Small intestine (tissue), 7 donors: ENCODE measurements at regions not wholly inside any gene's neighbourhood (a gene's known extent, or its start where the extent isn't known, plus 50 kb on each side); places are given as distances from the start of the nearest gene placed in this dataset.
"Not testable (repeated sequence)": the region's sequence is repeated elsewhere in the genome, so short reads cannot be mapped to it uniquely, and the experiment has no call there.

ENCODE experiments used
- DNase-seq, 2 donors: peaks; one replicate each; pipeline versions ENCODE4 v3.0.0 to v3.0.0-alpha.2; 2013
- FAIRE-seq: peaks from 2 replicates; lab custom pipeline; 2012; peaks lifted over from hg19 to GRCh38; lab: Jason Lieb, UNC
- H3K27ac ChIP-seq, 3 donors: one replicate each; pipeline ENCODE4 v1.5.1; 2013; ENCODE audit warnings: low read length in 2 of 3, mild to moderate bottlenecking in 2 of 3, control low read depth in 1 of 3, inconsistent platforms in 1 of 3, low read depth in 1 of 3, moderate library complexity in 1 of 3
- H3K27me3 ChIP-seq, 3 donors: one replicate each; pipeline ENCODE4 v1.6.1; 2013; ENCODE audit warnings: low read length in 3 of 3, inconsistent platforms in 1 of 3; ENCODE audit not compliant: control insufficient read depth in 3 of 3, insufficient read depth in 3 of 3
- H3K36me3 ChIP-seq, 3 donors: one replicate each; pipeline ENCODE4 v1.6.1; 2013; ENCODE audit warnings: low read length in 3 of 3, inconsistent platforms in 1 of 3, low read depth in 1 of 3, mild to moderate bottlenecking in 1 of 3, moderate library complexity in 1 of 3; ENCODE audit not compliant: control insufficient read depth in 3 of 3, insufficient read depth in 2 of 3
- H3K4me1 ChIP-seq, 3 donors: one replicate each; pipeline ENCODE4 v1.6.1; 2013; ENCODE audit warnings: low read length in 2 of 3, inconsistent platforms in 1 of 3, low read depth in 1 of 3, mild to moderate bottlenecking in 1 of 3, moderate library complexity in 1 of 3; ENCODE audit not compliant: control insufficient read depth in 3 of 3, insufficient read depth in 2 of 3
- H3K4me3 ChIP-seq, 3 donors: one replicate each; pipeline ENCODE4 v1.5.1; 2013; ENCODE audit warnings: low read length in 3 of 3, control low read depth in 1 of 3, inconsistent platforms in 1 of 3, low read depth in 1 of 3, mild to moderate bottlenecking in 1 of 3, moderate library complexity in 1 of 3
- H3K9me3 ChIP-seq, 2 donors: one replicate each; pipeline ENCODE4 v1.6.1; 2013; ENCODE audit warnings: low read depth in 1 of 2, low read length in 1 of 2; ENCODE audit not compliant: control insufficient read depth in 2 of 2, insufficient read depth in 1 of 2
- WGBS, 3 donors: extraction: QIAGEN DNeasy Blood & Tissue Kit; methylation state at CpG; one replicate each; pipeline ENCODE4 v1.1.7; 2013; 5-methylcytosine and 5-hydroxymethylcytosine counted together
- donor health status: healthy with polysubstance abuse.
- donor health status: control.
- donor health status: control.
- donor health status: Bipolar disorder and iron deficiency.
- donor health status: healthy.

DNA sequence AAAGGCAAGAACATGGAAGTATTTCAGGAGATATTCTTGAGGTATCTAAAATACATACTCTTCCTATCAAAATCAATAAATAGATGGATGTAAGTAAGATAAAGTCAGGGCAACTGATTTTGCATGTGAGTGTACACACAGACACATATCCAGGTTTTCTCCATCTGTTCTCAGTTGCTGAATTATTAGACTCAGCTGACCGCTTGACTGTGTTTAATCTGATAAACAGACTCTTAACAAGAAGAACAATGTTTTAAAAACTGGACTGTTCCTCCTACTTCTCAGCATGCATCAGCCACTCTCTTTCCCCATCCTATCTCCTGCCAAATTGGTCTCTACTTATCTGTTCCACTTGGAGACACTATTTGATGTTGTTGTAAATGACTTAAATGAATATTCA, 73.5 kb downstream of the GOLGA8G start:
- H3K4me1 ChIP-seq, result no peaks in the 10 kb centered on the region
- DNase-seq (peak; percentile 1), FAIRE-seq (no peak)
- H3K4me3 ChIP-seq, result no peak overlapping the region
- peaks cover 0 to 4% of the 10 kb centered on the region in 2 donors for H3K9me3 ChIP-seq
- WGBS, 3 donors, result 55 to 77% (median 58%) methylated on average over 1 of the region's 1 CpG
- no peak overlapping the region for H3K27ac ChIP-seq
- peaks cover 2 to 9% (median 7%) of the 10 kb centered on the region in 3 donors for H3K27me3 ChIP-seq
- H3K36me3 ChIP-seq, result no peaks in the 10 kb centered on the region

DNA sequence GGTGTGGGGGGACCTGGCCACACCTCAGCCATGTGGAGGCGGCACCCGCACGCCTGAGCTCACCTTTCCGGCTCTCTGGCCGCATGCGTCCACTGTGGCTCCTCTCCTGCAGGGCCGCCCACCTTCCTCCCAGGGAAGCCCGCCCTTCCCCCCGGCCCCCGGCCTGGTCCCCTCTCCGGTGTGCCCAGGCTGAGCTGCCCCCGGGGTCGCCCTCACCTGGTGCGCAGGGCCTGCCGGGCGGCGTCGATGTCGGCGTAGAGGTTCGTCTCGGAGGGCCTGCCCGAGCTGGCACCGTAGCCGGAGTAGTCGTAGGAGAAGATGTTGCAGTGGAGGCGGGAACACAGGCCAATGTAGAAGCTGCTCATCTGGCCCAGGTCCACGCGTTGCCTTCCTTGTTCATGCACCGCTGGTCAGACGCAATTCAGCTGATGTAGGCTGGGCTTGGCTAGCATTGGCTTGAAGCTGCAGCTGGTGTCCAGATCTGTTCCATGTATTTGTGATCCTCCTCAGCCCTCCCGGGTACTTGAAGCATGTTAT, 75.3 kb downstream of the GOLGA8G start:
- 87 to 89% (median 89%) methylated on average over 32 of the region's 32 CpGs for WGBS, 3 donors
- not testable (repeated sequence) for H3K4me1 ChIP-seq, H3K4me3 ChIP-seq, H3K9me3 ChIP-seq, FAIRE-seq, H3K27me3 ChIP-seq, H3K27ac ChIP-seq, H3K36me3 ChIP-seq
- DNase-seq, result peak; percentile 0 to 1

DNA sequence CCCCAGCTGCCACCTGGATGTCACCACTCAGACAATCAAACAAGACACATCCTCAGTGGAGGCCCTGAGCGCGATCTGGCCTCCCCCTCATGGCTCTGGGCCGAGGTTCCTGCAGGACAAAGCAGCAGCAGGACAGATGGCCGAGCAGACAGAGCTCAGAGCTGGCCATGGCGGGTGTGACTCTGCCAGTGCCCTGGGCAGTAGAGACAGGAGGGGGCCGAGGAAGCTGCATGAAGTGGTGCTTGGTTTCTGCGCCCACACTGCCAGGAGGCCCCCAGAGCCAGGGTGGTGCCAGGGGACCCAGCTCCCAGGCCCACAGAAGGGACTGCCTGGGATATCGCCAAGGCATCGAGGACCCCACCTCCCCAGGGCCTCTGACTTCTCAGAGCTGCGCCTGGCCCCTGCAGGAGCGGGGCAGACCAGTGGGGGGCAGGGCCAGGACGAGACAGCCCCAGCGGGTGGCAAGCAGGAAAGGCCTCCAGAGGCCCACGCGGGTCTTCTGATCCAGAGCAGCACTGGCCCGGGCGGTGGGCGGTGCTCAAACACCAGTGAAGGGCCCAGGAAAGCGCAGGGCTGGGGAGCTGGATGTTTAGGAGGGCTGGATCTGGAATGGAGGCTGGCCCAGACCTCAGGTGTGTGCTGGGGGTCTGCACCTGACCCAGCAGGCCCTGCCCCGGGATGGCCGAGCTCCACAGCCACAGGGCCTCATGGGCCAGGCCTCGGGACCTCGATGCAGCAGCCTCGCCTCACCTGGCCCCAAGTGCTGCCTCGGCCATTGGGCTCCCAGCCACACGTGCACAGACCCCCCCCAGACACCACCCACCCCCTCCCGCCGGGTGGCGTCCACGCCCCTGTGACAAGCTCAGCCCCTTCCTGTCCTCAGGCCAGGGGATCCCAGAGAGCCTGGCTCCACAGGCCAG, 76.0 kb downstream of the GOLGA8G start:
- H3K4me1 ChIP-seq, result no peaks in the 10 kb centered on the region
- 81 to 85% (median 81%) methylated on average over 30 of the region's 30 CpGs for WGBS, 3 donors
- peaks cover 0 to 4% of the 10 kb centered on the region in 2 donors for H3K9me3 ChIP-seq
- H3K27me3 ChIP-seq, result peaks cover 2 to 9% (median 7%) of the 10 kb centered on the region in 3 donors
- no peak for FAIRE-seq
- DNase-seq, result peak; percentile 0 to 1
- H3K36me3 ChIP-seq, result no peaks in the 10 kb centered on the region
- H3K27ac ChIP-seq, result no peak overlapping the region
- H3K4me3 ChIP-seq, result no peak overlapping the region

DNA sequence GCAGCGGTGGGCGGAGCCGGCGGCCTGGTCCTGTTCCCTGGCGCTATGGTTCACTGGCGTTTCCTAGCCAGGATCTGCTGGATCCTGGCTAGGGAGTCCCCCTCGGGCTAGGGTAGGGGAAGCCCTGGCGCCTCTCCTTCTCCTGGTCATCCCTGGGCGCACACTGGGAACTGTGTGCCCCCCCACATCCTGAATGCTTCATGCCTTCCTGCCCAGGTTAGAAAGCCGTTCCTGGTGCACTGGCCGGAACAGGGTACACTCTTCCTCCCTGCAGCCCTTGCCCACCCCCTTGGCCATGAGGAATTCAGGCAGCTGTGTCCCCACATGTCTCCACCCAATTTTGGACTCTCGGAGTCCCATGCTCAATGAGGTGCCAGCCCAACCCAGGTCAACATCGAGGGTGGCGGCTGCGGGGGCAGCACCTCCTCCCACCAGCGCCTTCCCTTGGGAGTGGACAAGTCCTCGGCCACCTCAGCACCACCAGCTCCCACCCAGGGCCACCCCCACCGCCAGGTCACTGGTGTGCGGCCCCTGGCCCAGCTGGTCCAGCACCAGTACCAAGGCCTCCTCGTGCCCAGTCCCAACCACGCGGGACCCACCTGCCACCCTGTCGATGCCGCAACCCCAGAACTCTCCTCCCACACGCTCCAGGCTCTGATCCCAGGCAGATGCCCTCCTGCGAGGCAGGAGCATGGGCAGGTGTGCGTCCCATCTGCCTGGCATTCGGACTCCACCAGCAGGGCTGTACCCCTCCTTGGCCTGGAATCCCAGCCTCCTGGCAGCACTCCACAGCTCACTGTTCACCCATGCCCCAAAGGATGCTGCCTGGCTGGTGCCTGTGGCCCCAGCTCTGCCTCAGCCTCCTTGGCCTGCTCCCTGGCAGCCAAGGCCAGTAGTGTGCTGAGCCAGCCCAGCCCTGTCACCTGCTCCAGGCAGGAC, 77.0 kb downstream of the GOLGA8G start:
- WGBS, 3 donors, result 87 to 89% (median 88%) methylated on average over 20 to 23 of the region's 28 CpGs

DNA sequence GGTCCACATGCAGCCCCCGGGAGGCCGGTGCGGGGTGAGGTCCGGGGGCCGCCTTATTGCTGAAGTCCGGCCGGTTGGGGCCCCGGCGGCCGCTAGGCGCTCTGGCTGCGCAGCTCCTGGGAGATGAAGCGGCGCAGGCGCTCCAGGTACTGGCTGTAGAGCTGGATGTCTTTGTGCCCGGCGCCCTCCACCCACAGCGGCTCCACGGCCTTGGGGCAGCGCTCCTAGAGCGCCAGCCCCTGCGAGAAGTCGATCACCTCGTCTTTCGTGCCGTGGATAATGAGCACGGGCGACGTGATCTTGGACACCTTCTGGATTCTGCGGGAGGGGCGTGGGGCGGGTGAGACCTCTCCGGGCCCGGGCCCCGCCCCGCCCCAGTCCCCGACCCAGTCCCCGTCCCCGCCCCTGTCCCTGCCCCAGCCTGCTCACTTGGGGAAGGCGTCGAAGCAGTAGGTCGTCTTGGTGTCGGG, 76.3 kb downstream of the GOLGA8F start:
- not testable (repeated sequence) for H3K27ac ChIP-seq, H3K4me1 ChIP-seq, H3K9me3 ChIP-seq, H3K27me3 ChIP-seq, H3K4me3 ChIP-seq, H3K36me3 ChIP-seq, FAIRE-seq
- DNase-seq, result peak in 1 of 2 donors; percentile 0
- 0 to 5% (median 4%) methylated on average over 9 to 39 of the region's 43 CpGs for WGBS, 3 donors

More for the DNA sequence above, 77.0 kb downstream of the GOLGA8G start:
- H3K27ac ChIP-seq, FAIRE-seq, H3K27me3 ChIP-seq, H3K4me1 ChIP-seq, H3K36me3 ChIP-seq, H3K9me3 ChIP-seq, H3K4me3 ChIP-seq: not testable (repeated sequence)
- peak; percentile 0 to 2 for DNase-seq
